CD4-positive, alpha-beta T cell treated with Interferon alpha-2 for 1 hour (primary cell): ENCODE measurements at regions not wholly inside any gene's neighbourhood (a gene's known extent, or its start where the extent isn't known, plus 50 kb on each side); places are given as distances from the start of the nearest gene placed in this dataset.
A peak's percentile ranks its signal among the peaks of the same experiment; 100 is the strongest.

Source experiments
- DNase-seq, 2 donors: peaks; one replicate each; pipeline ENCODE4 v3.0.0-alpha.2; 2020 to 2022

- DNase-seq: no peak
These were observed 50.6 kb upstream of the IKZF2 start for GRCh38 chr2:213202011-213202410.

DNA sequence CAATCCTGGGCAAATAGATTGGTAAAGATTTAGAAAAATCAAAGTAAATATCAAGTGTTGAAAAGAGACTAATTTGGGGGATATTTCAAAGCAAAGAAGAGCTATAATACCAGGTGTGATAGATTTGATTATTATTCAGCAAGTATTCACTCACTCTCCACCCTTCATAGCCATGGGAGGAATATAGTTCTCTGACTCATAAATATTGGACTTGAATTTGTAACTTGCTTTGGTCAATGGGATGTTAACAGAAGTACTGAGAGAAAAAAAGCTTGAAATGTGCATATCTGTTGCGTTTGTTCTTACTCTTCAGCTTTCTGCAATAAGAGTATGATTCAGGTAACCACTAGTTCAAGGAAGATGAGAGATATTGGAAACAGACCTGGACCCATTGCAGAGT, 54.5 kb upstream of the IKZF2 start:
- DNase-seq: no peak

- DNase-seq: no peak
These were observed 61.8 kb upstream of the IKZF2 start for GRCh38 chr2:213213186-213213585.

GRCh38 chr2:213214209-213214608, 62.8 kb upstream of the IKZF2 start:
- no peak for DNase-seq

GRCh38 chr2:213216461-213216860, 65.0 kb upstream of the IKZF2 start:
- no peak for DNase-seq

- no peak for DNase-seq
These were observed 64.4 kb upstream of the SPAG16 start for GRCh38 chr2:213219816-213220215.

DNA sequence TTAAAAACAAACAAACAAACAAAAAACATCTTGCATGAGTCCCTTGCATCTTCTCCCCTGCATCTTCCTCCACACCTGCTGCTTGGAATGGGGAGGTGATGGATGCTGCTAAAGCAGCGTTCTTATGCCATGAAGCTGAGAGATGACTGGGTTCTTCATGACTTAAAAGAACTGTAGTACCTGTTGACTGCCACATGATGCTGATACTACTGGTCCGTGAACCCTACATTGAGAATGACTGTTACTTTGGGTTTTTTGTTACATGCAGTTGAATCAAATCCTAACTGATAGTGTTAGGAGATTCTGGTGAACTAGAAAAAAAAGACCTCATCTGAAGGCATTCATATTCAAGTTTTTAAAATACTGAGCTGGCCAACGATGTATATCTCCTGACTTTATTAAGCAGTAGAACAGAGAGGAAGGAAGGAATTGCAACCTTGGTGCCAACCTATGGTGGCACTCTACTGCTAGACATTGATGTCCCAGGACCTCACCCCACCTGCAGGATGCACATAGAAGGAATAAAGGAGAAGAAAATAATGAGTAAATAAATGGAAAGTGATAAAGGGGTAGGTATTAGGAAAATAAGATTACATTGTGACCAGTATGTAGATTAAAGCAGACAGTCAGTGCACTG, 63.2 kb upstream of the SPAG16 start:
- no peak for DNase-seq

- DNase-seq: no peak
These were observed 62.3 kb upstream of the SPAG16 start for GRCh38 chr2:213221957-213222356.

- DNase-seq: no peak
These were observed 59.9 kb upstream of the SPAG16 start for GRCh38 chr2:213224366-213224765.

DNA sequence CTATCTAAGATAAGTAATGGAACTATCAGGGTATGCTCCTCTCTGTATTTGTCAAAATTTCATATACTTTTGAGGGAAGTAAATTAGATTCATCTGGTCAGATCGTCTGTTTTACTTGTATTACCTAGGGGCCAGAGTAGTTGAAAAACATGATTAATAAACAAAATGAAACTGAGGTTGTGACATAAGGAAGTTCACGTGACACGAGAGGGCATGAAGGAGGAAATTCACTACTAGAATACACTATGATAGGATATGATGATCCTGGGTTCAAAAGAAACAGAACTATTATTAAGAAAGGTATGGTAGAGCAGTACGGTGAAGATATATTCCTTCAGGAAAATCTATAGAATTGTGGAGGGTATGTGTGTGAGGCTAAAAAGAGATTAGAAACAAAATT, 58.4 kb upstream of the SPAG16 start:
- no peak for DNase-seq

DNA sequence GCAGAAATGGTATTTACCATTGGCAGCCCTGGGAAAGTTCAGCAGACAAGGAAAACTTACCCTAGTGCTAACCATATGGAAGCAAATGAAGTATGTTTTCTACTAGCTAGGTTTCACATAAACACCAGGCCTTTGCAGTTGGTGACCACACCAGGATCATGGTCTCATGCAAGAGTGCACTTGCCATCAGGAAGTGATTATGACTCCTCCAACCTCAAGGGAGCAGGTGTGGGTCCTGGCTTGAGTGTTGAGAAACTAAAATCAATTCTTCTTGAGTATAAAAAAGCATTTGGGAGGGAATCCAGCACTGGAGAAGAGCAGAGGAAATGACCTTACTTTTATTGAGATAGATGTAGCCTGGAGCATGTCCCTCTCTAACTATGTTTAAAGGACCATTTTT, 56.8 kb upstream of the SPAG16 start:
- DNase-seq: no peak

GRCh38 chr2:213228638-213229037, 55.6 kb upstream of the SPAG16 start:
- DNase-seq: no peak

DNA sequence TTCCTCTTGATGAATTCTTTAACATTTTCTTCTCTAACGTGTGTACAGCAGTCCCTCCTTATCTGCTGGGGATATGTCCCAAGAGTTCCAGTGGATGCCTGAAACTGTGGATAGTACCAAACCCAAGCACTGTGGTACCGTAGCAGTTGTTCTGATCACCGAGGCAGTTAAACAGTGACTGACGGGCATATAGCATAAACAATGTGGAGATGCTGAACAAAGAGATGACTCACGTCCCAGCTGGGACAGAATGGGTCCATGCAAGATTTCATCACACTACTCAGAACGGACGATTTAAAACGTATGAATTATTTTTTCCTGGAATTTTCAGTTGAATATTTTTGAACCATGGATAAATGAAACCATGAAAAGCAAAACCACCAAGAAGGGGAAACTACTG, 54.5 kb upstream of the SPAG16 start:
- no peak for DNase-seq

GRCh38 chr2:213231966-213232365, 52.3 kb upstream of the SPAG16 start:
- DNase-seq: no peak

DNA sequence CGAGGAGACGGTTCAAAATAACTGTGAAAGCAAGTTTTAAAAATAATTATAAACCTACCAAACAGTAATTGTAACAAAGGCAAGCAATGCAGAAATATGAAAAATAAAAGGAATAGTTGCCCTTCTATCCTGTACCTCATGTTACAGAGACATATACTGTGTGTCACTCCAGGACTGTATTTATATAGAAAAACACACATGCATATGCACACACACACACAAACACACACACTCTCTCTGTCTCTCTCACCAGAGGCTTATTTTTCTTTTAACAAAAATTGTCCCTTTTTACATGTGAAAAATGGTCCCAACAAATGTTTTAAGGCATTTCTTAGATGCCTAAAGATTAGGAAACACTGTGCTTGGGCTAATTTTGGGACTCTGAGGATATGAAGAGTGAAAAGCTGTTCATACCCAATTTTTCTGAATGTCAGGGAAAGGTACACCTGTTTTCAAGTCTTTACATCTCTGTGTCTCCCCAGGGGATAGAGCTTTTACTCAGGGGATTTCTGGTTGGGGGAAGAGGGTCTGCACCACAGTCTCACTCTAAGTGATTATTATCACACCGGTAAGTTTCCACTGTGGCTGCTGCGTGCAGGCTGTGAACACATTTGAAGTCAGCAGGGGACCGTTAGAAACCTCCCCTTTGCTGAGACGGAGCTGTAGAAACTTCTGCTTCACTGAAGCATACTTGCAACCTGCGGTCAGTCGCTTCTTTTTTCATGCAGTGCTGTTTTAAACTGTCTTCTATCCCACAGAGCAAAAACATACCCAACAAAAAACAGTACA, 51.4 kb upstream of the SPAG16 start:
- DNase-seq: peak; percentile 49 to 59

DNA sequence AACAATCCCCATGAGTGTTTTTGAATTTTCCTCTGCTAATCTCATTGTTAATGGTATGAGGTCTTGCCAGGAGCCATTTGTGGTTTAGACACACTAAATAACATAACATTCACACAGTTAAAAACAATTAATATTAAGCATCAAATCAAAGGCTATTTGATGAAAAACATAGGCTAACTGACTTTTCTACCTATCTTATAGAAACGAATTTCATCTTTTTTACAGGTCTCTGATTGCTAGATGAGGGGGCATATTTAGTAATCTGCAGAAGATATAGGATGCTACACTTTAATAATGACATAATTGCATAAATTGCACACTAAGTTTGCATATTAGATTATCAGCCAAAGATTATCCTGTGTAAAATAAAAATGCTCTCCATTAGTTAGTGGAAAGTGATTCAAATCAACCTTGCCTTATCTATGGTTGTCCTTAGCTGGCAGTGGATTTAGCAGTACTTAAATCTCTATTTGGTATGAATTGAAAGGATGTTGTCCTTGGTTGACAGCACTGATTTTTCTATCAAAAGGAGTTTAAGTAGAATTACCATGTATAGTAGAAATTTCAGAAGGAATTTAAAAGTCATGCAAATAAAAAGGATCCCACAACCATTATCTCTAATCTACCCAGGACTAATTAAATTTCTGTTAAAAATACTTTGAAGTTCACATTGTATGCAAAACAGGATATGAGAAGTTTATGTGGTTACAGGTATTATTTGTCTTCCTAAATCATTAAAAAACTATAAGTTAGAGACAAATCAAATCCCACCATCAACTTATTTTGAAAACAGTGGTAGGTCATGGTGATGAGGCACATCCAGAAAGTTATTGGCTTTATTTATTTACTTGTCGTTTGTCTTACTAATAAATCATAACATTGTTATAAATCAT, 50.6 kb upstream of the SPAG16 start:
- DNase-seq: no peak
